Spleen (tissue), 7 donors: ENCODE measurements at regions not wholly inside any gene's neighbourhood (a gene's known extent, or its start where the extent isn't known, plus 50 kb on each side); places are given as distances from the start of the nearest gene placed in this dataset.

Experiments used
- POLR2A ChIP-seq, 3 donors: fragments of 450-650 bp; IDR thresholded peaks; one replicate each; pipeline ENCODE4 v1.5.1; 2017; ENCODE audit warnings: antibody characterized with exemption in 3 of 3, mild to moderate bottlenecking in 1 of 3
- TF ChIP-seq, protein P1 (sequence below), 11 experiments: fragments of 200-600 bp in 7 of 11; fragments of 450-650 bp in 4 of 11; sonication (generic) in 4 of 11; IDR thresholded peaks in 8 of 11; conservative IDR thresholded peaks in 3 of 11; 1 replicate in 7 of 11; 2 replicates in 4 of 11; pipeline versions ENCODE4 v1.4.0 to v1.8.0; 2016 to 2021; ENCODE audit warnings: antibody characterized with exemption in 11 of 11, inconsistent platforms in 4 of 11, mild to moderate bottlenecking in 1 of 11
- donor health status: DM: no; HTN: no; CAD: no; lungs with moderate emphysema.
- donor health status: DM: no; HTN: no; CAD: no.
- donor health status: DM: no; HTN: no; CAD: no.

DNA sequence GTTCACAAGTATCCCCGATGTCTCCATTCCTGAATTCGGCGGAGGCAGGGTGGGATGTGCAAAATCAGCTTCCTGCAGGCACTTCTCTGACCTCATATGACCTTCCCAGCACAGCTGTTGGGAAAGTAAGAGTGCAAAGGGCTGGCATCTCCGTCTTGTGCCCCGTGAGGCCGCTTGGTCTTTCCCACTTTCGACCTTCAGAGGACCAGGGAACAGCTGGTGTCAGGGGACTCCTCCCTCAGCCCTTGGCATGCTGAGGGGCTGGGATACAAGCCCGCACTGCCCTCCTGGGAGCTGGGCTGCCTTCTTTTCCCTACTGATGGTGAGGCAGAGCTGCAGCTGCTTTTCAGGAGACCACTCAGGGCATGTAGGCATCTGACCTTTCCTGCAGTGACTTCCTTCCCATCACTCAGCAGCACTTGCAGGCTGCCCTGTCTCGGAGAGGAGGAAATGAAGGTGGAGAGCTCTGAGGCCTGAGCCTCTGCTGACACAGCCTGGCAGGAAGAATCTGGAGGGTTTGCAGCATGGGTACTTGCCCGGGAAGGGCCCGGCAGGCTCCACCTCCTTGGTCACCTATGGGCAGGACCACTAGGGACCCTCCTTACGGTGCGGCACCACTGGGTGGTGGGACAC lies 277.2 kb upstream of the HS6ST1 start:
- TF ChIP-seq, protein P1, sequence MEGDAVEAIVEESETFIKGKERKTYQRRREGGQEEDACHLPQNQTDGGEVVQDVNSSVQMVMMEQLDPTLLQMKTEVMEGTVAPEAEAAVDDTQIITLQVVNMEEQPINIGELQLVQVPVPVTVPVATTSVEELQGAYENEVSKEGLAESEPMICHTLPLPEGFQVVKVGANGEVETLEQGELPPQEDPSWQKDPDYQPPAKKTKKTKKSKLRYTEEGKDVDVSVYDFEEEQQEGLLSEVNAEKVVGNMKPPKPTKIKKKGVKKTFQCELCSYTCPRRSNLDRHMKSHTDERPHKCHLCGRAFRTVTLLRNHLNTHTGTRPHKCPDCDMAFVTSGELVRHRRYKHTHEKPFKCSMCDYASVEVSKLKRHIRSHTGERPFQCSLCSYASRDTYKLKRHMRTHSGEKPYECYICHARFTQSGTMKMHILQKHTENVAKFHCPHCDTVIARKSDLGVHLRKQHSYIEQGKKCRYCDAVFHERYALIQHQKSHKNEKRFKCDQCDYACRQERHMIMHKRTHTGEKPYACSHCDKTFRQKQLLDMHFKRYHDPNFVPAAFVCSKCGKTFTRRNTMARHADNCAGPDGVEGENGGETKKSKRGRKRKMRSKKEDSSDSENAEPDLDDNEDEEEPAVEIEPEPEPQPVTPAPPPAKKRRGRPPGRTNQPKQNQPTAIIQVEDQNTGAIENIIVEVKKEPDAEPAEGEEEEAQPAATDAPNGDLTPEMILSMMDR (IDR thresholded peaks at IDR 0.05 in 8 of 11, conservative IDR thresholded peaks at IDR 0.05 in 3 of 11): no peak
- no peak for TF ChIP-seq POLR2A (IDR thresholded peaks at IDR 0.05)
